ENCODE measurements at regions not wholly inside any gene's neighbourhood (a gene's known extent, or its start where the extent isn't known, plus 50 kb on each side); places are given as distances from the start of the nearest gene placed in this dataset.

- no peaks in the 10 kb centered on the region for H3K9me3 ChIP-seq
- H3K27me3 ChIP-seq = no peaks in the 10 kb centered on the region
- intact Hi-C loops (cut with DNase I) = no loop called here
- H3K4me3 ChIP-seq = no peak overlapping the region
- 86 to 87% methylated on average over 1 of the region's 1 CpG for WGBS, 2 donors
- no peaks in the 10 kb centered on the region for H3K36me3 ChIP-seq (replicated peaks in 1 of 2; ENCODE audit: insufficient read depth in 1 of 2, low read depth in 2 of 2)
- ATAC-seq (no peak), DNase-seq (no peak)
- H3K4me1 ChIP-seq = no peaks in the 10 kb centered on the region
- TF ChIP-seq POLR2A (IDR thresholded peaks at IDR 0.05) (no peak), CTCF (IDR thresholded peaks at IDR 0.05) (no peak)
- H3K27ac ChIP-seq = no peak overlapping the region
Measured at GRCh38 chr4:165767671-165768070, 105.4 kb upstream of the TLL1 start.

GRCh38 chr4:165768281-165768680 is 104.8 kb upstream of the TLL1 start:
- Histone ChIP-seq H3K4me1 (no peaks in the 10 kb centered on the region), H3K27me3 (no peaks in the 10 kb centered on the region), H3K27ac (no peak overlapping the region), H3K4me3 (no peak overlapping the region), H3K9me3 (no peaks in the 10 kb centered on the region), H3K36me3 (replicated peaks in 1 of 2; ENCODE audit: insufficient read depth in 1 of 2, low read depth in 2 of 2) (no peaks in the 10 kb centered on the region)
- WGBS, 2 donors = 82 to 85% methylated on average over 3 of the region's 3 CpGs
- DNase-seq = no peak
- intact Hi-C loops (cut with DNase I) = no loop called here
- TF ChIP-seq CTCF (IDR thresholded peaks at IDR 0.05) (no peak), POLR2A (IDR thresholded peaks at IDR 0.05) (no peak)
- no peak for ATAC-seq

- ATAC-seq (no peak), DNase-seq (no peak)
- Histone ChIP-seq H3K9me3 (no peaks in the 10 kb centered on the region), H3K4me3 (no peak overlapping the region), H3K27ac (no peak overlapping the region), H3K27me3 (no peaks in the 10 kb centered on the region), H3K36me3 (replicated peaks in 1 of 2; ENCODE audit: insufficient read depth in 1 of 2, low read depth in 2 of 2) (no peaks in the 10 kb centered on the region), H3K4me1 (peaks cover 4% of the 10 kb centered on the region)
- WGBS, 2 donors = 40 to 61% methylated on average over 1 of the region's 1 CpG
- intact Hi-C loops (cut with DNase I) = no loop called here
- TF ChIP-seq POLR2A (IDR thresholded peaks at IDR 0.05) = no peak
- TF ChIP-seq CTCF (IDR thresholded peaks at IDR 0.05) = no peak
Measured at GRCh38 chr4:165774326-165774725, 98.7 kb upstream of the TLL1 start.

GRCh38 chr4:165779950-165780670 is 92.9 kb upstream of the TLL1 start:
- WGBS, 2 donors = 54 to 65% methylated on average over 5 of the region's 5 CpGs
- Histone ChIP-seq H3K4me3 (no peak overlapping the region), H3K36me3 (replicated peaks in 1 of 2; ENCODE audit: insufficient read depth in 1 of 2, low read depth in 2 of 2) (no peaks in the 10 kb centered on the region), H3K27me3 (no peaks in the 10 kb centered on the region), H3K9me3 (no peaks in the 10 kb centered on the region), H3K4me1 (peaks cover 9% of the 10 kb centered on the region), H3K27ac (peak overlapping the region in 1 of 4 donors; percentile 1)
- peak; percentile 50 for ATAC-seq
- TF ChIP-seq CTCF (IDR thresholded peaks at IDR 0.05) = no peak
- TF ChIP-seq POLR2A (IDR thresholded peaks at IDR 0.05) = no peak
- DNase-seq = peak in 1 of 4 donors; percentile 15
- intact Hi-C loops (cut with DNase I) = no loop called here

DNA sequence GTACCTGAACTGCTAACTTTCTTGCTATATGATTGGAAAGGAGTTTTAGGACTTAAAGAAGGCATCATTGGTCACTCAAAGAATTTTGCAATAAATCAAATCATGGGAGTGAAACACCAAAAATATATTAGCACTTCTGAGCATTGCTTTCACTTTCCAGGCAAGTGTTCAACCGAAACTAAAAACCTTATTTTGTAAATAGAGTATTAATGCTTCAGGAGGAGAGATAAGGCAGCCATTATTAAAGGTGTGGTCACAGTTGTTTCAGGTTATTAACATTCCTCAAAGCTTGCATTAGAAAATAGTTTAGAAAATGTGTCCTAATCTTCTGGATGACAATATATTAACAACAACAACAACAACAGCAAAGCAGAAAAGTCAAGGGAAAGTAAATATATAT is 92.3 kb upstream of the TLL1 start:
- H3K36me3 ChIP-seq (replicated peaks in 1 of 2; ENCODE audit: insufficient read depth in 1 of 2, low read depth in 2 of 2) = no peaks in the 10 kb centered on the region
- 38 to 41% methylated on average over 1 of the region's 1 CpG for WGBS, 2 donors
- ATAC-seq = no peak
- H3K27me3 ChIP-seq = no peaks in the 10 kb centered on the region
- intact Hi-C loops (cut with DNase I) = no loop called here
- TF ChIP-seq POLR2A (IDR thresholded peaks at IDR 0.05) (no peak), CTCF (IDR thresholded peaks at IDR 0.05) (no peak)
- H3K4me1 ChIP-seq = peaks cover 9% of the 10 kb centered on the region
- peak overlapping the region in 1 of 4 donors; percentile 1 for H3K27ac ChIP-seq
- DNase-seq = no peak
- H3K4me3 ChIP-seq = no peak overlapping the region
- no peaks in the 10 kb centered on the region for H3K9me3 ChIP-seq
